Spinal cord (tissue), 9 donors: ENCODE measurements at regions not wholly inside any gene's neighbourhood (a gene's known extent, or its start where the extent isn't known, plus 50 kb on each side); places are given as distances from the start of the nearest gene placed in this dataset.
"Not testable (repeated sequence)": the region's sequence is repeated elsewhere in the genome, so short reads cannot be mapped to it uniquely, and the experiment has no call there.

Source experiments
- DNase-seq, 6 donors: peaks; one replicate each; pipeline versions ENCODE4 v3.0.0 to v3.0.0-alpha.2; 2013 to 2015; ENCODE audit warnings: low spot score in 6 of 6, low read depth in 4 of 6
- H3K27ac ChIP-seq: one replicate; pipeline ENCODE4 v1.5.1; 2013; ENCODE audit warnings: low read depth, low read length, control low read depth
- H3K27me3 ChIP-seq: one replicate; pipeline ENCODE4 v1.6.1; 2013; ENCODE audit warnings: low read length; ENCODE audit not compliant: control insufficient read depth, insufficient read depth
- H3K36me3 ChIP-seq: one replicate; pipeline ENCODE4 v1.6.1; 2013; ENCODE audit warnings: low read length; ENCODE audit not compliant: control insufficient read depth, insufficient read depth
- H3K4me1 ChIP-seq: one replicate; pipeline ENCODE4 v1.6.1; 2013; ENCODE audit warnings: low read length; ENCODE audit not compliant: control insufficient read depth, insufficient read depth
- H3K4me3 ChIP-seq: one replicate; pipeline ENCODE4 v1.5.1; 2013; ENCODE audit warnings: low read depth, low read length, control low read depth
- H3K9me3 ChIP-seq: one replicate; pipeline ENCODE4 v1.6.1; 2013; ENCODE audit warnings: low read length; ENCODE audit not compliant: control insufficient read depth, insufficient read depth
- WGBS: methylation state at CpG from one replicate; pipeline ENCODE4 v1.1.5; 2013; ENCODE audit warnings: missing lambda C conversion rate; ENCODE audit not compliant: insufficient coverage; 5-methylcytosine and 5-hydroxymethylcytosine counted together
- donor health status: healthy.

- H3K27me3 ChIP-seq: no peaks in the 10 kb centered on the region
- H3K4me3 ChIP-seq: no peak overlapping the region
- no peaks in the 10 kb centered on the region for H3K4me1 ChIP-seq
- WGBS: 100% methylated on average over 3 of the region's 5 CpGs
- no peaks in the 10 kb centered on the region for H3K36me3 ChIP-seq
- no peak for DNase-seq
- no peak overlapping the region for H3K27ac ChIP-seq
- no peaks in the 10 kb centered on the region for H3K9me3 ChIP-seq
Measured at GRCh38 chr5:44707721-44708120, 101.0 kb upstream of the MRPS30 start.

GRCh38 chr5:44697025-44697424 is 111.7 kb upstream of the MRPS30 start:
- Histone ChIP-seq H3K27ac (no peak overlapping the region), H3K9me3 (no peaks in the 10 kb centered on the region), H3K4me3 (no peak overlapping the region), H3K36me3 (no peaks in the 10 kb centered on the region), H3K4me1 (no peaks in the 10 kb centered on the region), H3K27me3 (no peaks in the 10 kb centered on the region)
- 71% methylated on average over 1 of the region's 3 CpGs for WGBS
- DNase-seq: no peak

- DNase-seq: no peak
- WGBS: 90% methylated on average over 4 of the region's 6 CpGs
- H3K4me1 ChIP-seq: no peaks in the 10 kb centered on the region
Measured at GRCh38 chr5:44695259-44695658, 113.5 kb upstream of the MRPS30 start.

GRCh38 chr5:44691802-44692201 is 116.9 kb upstream of the MRPS30 start:
- Histone ChIP-seq H3K36me3 (no peaks in the 10 kb centered on the region), H3K27me3 (no peaks in the 10 kb centered on the region), H3K27ac (no peak overlapping the region), H3K4me1 (no peaks in the 10 kb centered on the region), H3K9me3 (no peaks in the 10 kb centered on the region), H3K4me3 (no peak overlapping the region)
- DNase-seq: no peak
- WGBS: no CpG with 5 or more reads among the region's 2 CpGs

More at GRCh38 chr5:44695259-44695658, 113.5 kb upstream of the MRPS30 start:
- Histone ChIP-seq H3K27me3 (no peaks in the 10 kb centered on the region), H3K4me3 (no peak overlapping the region), H3K27ac (no peak overlapping the region), H3K36me3 (no peaks in the 10 kb centered on the region), H3K9me3 (no peaks in the 10 kb centered on the region)

DNA sequence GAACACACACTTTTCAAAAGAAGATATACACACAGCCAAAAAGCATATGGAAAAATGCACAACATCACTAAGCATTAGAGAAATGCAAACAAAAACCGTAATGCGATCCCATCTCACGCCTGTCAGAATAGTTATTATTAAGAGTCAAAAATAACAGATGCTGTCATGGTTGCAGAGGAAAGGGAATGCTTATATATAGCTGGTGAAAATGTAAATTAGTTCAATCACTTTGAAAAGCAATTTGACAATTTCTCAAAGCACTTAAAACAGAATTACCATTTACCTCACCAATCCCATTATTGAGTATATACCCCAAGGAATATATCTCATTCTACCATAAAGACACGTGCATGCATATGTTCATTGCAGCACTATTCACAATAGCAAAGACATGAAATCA is 126.8 kb upstream of the MRPS30 start:
- H3K36me3 ChIP-seq: no peaks in the 10 kb centered on the region
- no peak for DNase-seq
- H3K4me3 ChIP-seq: no peak overlapping the region
- no peak overlapping the region for H3K27ac ChIP-seq
- no peaks in the 10 kb centered on the region for H3K27me3 ChIP-seq
- no peaks in the 10 kb centered on the region for H3K9me3 ChIP-seq
- no CpG with 5 or more reads among the region's 4 CpGs for WGBS
- no peaks in the 10 kb centered on the region for H3K4me1 ChIP-seq

- H3K36me3 ChIP-seq: no peaks in the 10 kb centered on the region
- no peak for DNase-seq
- no peaks in the 10 kb centered on the region for H3K9me3 ChIP-seq
- H3K4me1 ChIP-seq: no peaks in the 10 kb centered on the region
- H3K4me3 ChIP-seq: no peak overlapping the region
- no peak overlapping the region for H3K27ac ChIP-seq
- H3K27me3 ChIP-seq: no peaks in the 10 kb centered on the region
Measured at GRCh38 chr5:44679214-44679613, 129.5 kb upstream of the MRPS30 start.

- 80% methylated on average over 3 of the region's 5 CpGs for WGBS
- Histone ChIP-seq H3K27me3 (no peaks in the 10 kb centered on the region), H3K27ac (no peak overlapping the region), H3K9me3 (no peaks in the 10 kb centered on the region), H3K4me1 (no peaks in the 10 kb centered on the region), H3K36me3 (no peaks in the 10 kb centered on the region), H3K4me3 (no peak overlapping the region)
- DNase-seq: peak in 1 of 6 donors; percentile 27
Measured at GRCh38 chr5:44675296-44675695, 133.5 kb upstream of the MRPS30 start.

- Histone ChIP-seq H3K27me3 (no peaks in the 10 kb centered on the region), H3K36me3 (no peaks in the 10 kb centered on the region), H3K27ac (no peak overlapping the region), H3K4me3 (no peak overlapping the region), H3K9me3 (no peaks in the 10 kb centered on the region), H3K4me1 (no peaks in the 10 kb centered on the region)
- no peak for DNase-seq
- WGBS: no CpG with 5 or more reads among the region's 1 CpG
Measured at GRCh38 chr5:44674461-44674860, 134.3 kb upstream of the MRPS30 start.

DNA sequence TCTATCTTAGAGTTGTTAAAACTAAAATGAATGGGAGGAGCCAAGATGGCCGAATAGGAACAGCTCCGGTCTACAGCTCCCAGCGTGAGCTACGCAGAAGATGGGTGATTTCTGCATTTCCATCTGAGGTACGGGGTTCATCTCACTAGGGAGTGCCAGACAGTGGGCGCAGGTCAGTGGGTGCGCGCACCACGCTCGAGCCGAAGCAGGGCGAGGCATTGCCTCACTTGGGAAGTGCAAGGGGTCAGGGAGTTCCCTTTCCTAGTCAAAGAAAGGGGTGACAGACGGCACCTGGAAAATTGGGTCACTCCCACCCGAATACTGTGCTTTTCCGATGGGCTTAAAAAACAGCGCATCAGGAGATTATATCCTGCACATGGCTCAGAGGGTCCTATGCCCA is 140.3 kb upstream of the MRPS30 start:
- not testable (repeated sequence) for H3K27ac ChIP-seq, H3K4me1 ChIP-seq, H3K36me3 ChIP-seq, H3K9me3 ChIP-seq, H3K4me3 ChIP-seq, DNase-seq, H3K27me3 ChIP-seq
- 89% methylated on average over 7 of the region's 16 CpGs for WGBS

DNA sequence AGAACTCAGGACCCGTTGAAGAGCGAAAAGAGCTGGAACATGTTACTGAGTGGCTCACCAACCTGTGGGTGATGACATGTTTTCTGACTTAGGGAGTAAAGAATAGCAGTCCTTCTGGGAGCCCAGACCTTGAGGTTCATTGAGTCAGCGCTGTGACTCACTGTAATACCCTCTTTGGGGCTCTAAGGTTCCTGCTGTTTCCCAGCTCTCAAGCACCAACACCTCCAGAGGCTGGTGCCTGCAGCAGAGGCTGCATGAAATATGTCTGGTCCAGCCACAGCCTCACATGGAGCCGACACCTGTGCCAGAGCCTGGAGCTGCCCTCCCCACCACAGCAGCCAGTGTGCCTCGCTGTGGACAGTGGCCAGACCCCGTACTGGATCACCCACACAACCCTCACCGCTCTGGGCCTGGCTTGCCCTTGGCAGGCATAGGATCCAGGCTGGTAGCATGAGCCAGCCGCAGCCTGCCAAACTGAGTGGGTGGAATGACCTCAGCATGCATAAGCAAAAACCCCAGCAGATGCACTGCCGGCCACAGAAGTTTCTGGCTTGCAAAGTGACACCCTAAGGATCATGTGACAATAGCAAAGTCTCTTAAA is 143.5 kb upstream of the MRPS30 start:
- WGBS: 90% methylated on average over 6 of the region's 9 CpGs
- Histone ChIP-seq H3K27ac (no peak overlapping the region), H3K36me3 (no peaks in the 10 kb centered on the region), H3K4me3 (no peak overlapping the region), H3K27me3 (no peaks in the 10 kb centered on the region), H3K4me1 (no peaks in the 10 kb centered on the region), H3K9me3 (no peaks in the 10 kb centered on the region)
- no peak for DNase-seq
